Breast epithelium (tissue), 4 donors: ENCODE measurements at regions not wholly inside any gene's neighbourhood (a gene's known extent, or its start where the extent isn't known, plus 50 kb on each side); places are given as distances from the start of the nearest gene placed in this dataset.

Experiments used
- DNase-seq, 2 donors: peaks; one replicate each; pipeline ENCODE4 v3.0.0-alpha.2; 2019; ENCODE audit warnings: low spot score in 2 of 2
- H3K27ac ChIP-seq, 2 donors: fragments of 200-600 bp; sonication (generic) in 1 of 2; one replicate each; pipeline ENCODE4 v1.5.1; 2016 to 2019; ENCODE audit warnings: mild to moderate bottlenecking in 1 of 2
- H3K27me3 ChIP-seq, 2 donors: fragments of 200-600 bp; sonication (generic) in 1 of 2; one replicate each; pipeline versions ENCODE4 v1.5.1 to v1.6.0; 2017 to 2019; ENCODE audit warnings: control low read depth in 1 of 2, mild to moderate bottlenecking in 1 of 2
- H3K36me3 ChIP-seq: fragments of 200-600 bp; one replicate; pipeline ENCODE4 v1.5.1; 2019
- H3K4me1 ChIP-seq, 2 donors: fragments of 200-600 bp; sonication (generic); one replicate each; pipeline ENCODE4 v1.5.1; 2016 to 2019; ENCODE audit warnings: control low read depth in 1 of 2
- H3K4me3 ChIP-seq, 3 donors: fragments of 200-600 bp; sonication (generic); 1 replicate in 2 of 3; 2 replicates in 1 of 3; pipeline ENCODE4 v1.5.1; 2016 to 2019; ENCODE audit warnings: mild to moderate bottlenecking in 3 of 3, moderate library complexity in 2 of 3
- H3K9me3 ChIP-seq, 2 donors: fragments of 200-600 bp; sonication (generic) in 1 of 2; one replicate each; pipeline ENCODE4 v1.5.1; 2016 to 2019; ENCODE audit warnings: control low read depth in 1 of 2
- CTCF ChIP-seq, 3 donors: fragments of 450-650 bp; IDR thresholded peaks; one replicate each; pipeline ENCODE4 v1.5.1; 2016 to 2017; ENCODE audit warnings: antibody characterized with exemption in 3 of 3, mild to moderate bottlenecking in 3 of 3, moderate library complexity in 3 of 3
- POLR2A ChIP-seq: fragments of 450-650 bp; IDR thresholded peaks from one replicate; pipeline ENCODE4 v1.6.1; 2016; ENCODE audit warnings: antibody characterized with exemption, mild to moderate bottlenecking, moderate library complexity
- POLR2AphosphoS5 ChIP-seq, 3 donors: sonication (generic); formaldehyde crosslinking; IDR thresholded peaks; one replicate each; pipeline ENCODE4 v1.6.1; 2017; ENCODE audit warnings: antibody characterized with exemption in 3 of 3
- intact Hi-C: fragments of 100-400 bp; cut with DNase I; formaldehyde crosslinking; loops from one replicate; pipeline ENCODE4 v1.15.1; 2023; ENCODE audit warnings: low total_unique reads

- Histone ChIP-seq H3K27ac (no peak overlapping the region), H3K4me1 (no peaks in the 10 kb centered on the region), H3K27me3 (no peaks in the 10 kb centered on the region), H3K36me3 (no peaks in the 10 kb centered on the region), H3K4me3 (no peak overlapping the region), H3K9me3 (no peaks in the 10 kb centered on the region)
- no peak for TF ChIP-seq POLR2AphosphoS5 (IDR thresholded peaks at IDR 0.05)
- TF ChIP-seq CTCF (IDR thresholded peaks at IDR 0.05) = no peak
- no peak for TF ChIP-seq POLR2A
- no peak for DNase-seq
- intact Hi-C loops = no loop called here
These were observed 268.3 kb downstream of the PDHA2 start for GRCh38 chr4:96108146-96108545.

GRCh38 chr4:96112631-96113030, 272.7 kb downstream of the PDHA2 start:
- H3K27me3 ChIP-seq = no peaks in the 10 kb centered on the region
- H3K27ac ChIP-seq = no peak overlapping the region
- no peaks in the 10 kb centered on the region for H3K9me3 ChIP-seq
- intact Hi-C loops = no loop called here
- H3K4me1 ChIP-seq = no peaks in the 10 kb centered on the region
- no peak overlapping the region for H3K4me3 ChIP-seq
- H3K36me3 ChIP-seq = no peaks in the 10 kb centered on the region
- DNase-seq = no peak
- TF ChIP-seq POLR2AphosphoS5 (IDR thresholded peaks at IDR 0.05) = no peak
- no peak for TF ChIP-seq POLR2A
- no peak for TF ChIP-seq CTCF (IDR thresholded peaks at IDR 0.05)

- H3K4me3 ChIP-seq = no peak overlapping the region
- no peaks in the 10 kb centered on the region for H3K36me3 ChIP-seq
- no peak for DNase-seq
- H3K27me3 ChIP-seq = no peaks in the 10 kb centered on the region
- H3K9me3 ChIP-seq = no peaks in the 10 kb centered on the region
- intact Hi-C loops = no loop called here
- TF ChIP-seq POLR2A (no peak), CTCF (IDR thresholded peaks at IDR 0.05) (no peak), POLR2AphosphoS5 (IDR thresholded peaks at IDR 0.05) (no peak)
- no peaks in the 10 kb centered on the region for H3K4me1 ChIP-seq
- H3K27ac ChIP-seq = no peak overlapping the region
These were observed 280.3 kb downstream of the PDHA2 start for GRCh38 chr4:96120206-96120605.

- no peak for DNase-seq
- no peak overlapping the region for H3K4me3 ChIP-seq
- H3K36me3 ChIP-seq = no peaks in the 10 kb centered on the region
- no peaks in the 10 kb centered on the region for H3K9me3 ChIP-seq
- no peak overlapping the region for H3K27ac ChIP-seq
- intact Hi-C loops = no loop called here
- TF ChIP-seq POLR2AphosphoS5 (IDR thresholded peaks at IDR 0.05) (no peak), POLR2A (no peak), CTCF (IDR thresholded peaks at IDR 0.05) (no peak)
- no peaks in the 10 kb centered on the region for H3K27me3 ChIP-seq
- no peaks in the 10 kb centered on the region for H3K4me1 ChIP-seq
These were observed 286.3 kb downstream of the PDHA2 start for GRCh38 chr4:96126227-96126626.

GRCh38 chr4:96131186-96131585, 291.3 kb downstream of the PDHA2 start:
- Histone ChIP-seq H3K27me3 (no peaks in the 10 kb centered on the region), H3K4me3 (no peak overlapping the region), H3K4me1 (no peaks in the 10 kb centered on the region), H3K36me3 (no peaks in the 10 kb centered on the region), H3K27ac (no peak overlapping the region), H3K9me3 (no peaks in the 10 kb centered on the region)
- intact Hi-C loops = no loop called here
- DNase-seq = no peak
- TF ChIP-seq POLR2AphosphoS5 (IDR thresholded peaks at IDR 0.05) (no peak), CTCF (IDR thresholded peaks at IDR 0.05) (no peak), POLR2A (no peak)
